ENCODE measurements at regions not wholly inside any gene's neighbourhood (a gene's known extent, or its start where the extent isn't known, plus 50 kb on each side); places are given as distances from the start of the nearest gene placed in this dataset.
"Not testable (repeated sequence)": the region's sequence is repeated elsewhere in the genome, so short reads cannot be mapped to it uniquely, and the experiment has no call there.

GRCh38 chrX:47771473-47771872, 65.2 kb upstream of the ZNF81 start:
- Histone ChIP-seq H3K4me3 (ENCODE audit: control insufficient read depth in 2 of 3, extremely low read depth in 1 of 3, insufficient read depth in 2 of 3, low read depth in 1 of 3, low read length in 3 of 3) (no peak overlapping the region), H2AFZ (ENCODE audit: control insufficient read depth, low read length) (no peak overlapping the region), H3K36me3 (ENCODE audit: control insufficient read depth in 2 of 2, extremely low read depth in 1 of 2, insufficient read depth in 2 of 2, low read length in 2 of 2) (no peaks in the 10 kb centered on the region), H3K27ac (ENCODE audit: control insufficient read depth, insufficient read depth, low read length) (no peak overlapping the region), H3K4me1 (ENCODE audit: control insufficient read depth, extremely low read depth, insufficient read depth, low read length) (no peaks in the 10 kb centered on the region), H3K79me2 (ENCODE audit: control insufficient read depth, insufficient read depth, low read length) (no peaks in the 10 kb centered on the region), H4K20me1 (ENCODE audit: control insufficient read depth, extremely low read depth, insufficient read depth, low read length) (no peaks in the 10 kb centered on the region), H3K9ac (ENCODE audit: control insufficient read depth, extremely low read depth, insufficient read depth, low read length) (no peak overlapping the region), H3K4me2 (ENCODE audit: control insufficient read depth, extremely low read depth, insufficient read depth, low read depth, low read length) (no peak overlapping the region), H3K27me3 (ENCODE audit: control insufficient read depth, extremely low read depth, insufficient read depth, low read length) (no peaks in the 10 kb centered on the region), H3K9me3 (ENCODE audit: control insufficient read depth, low read depth, low read length) (no peaks in the 10 kb centered on the region), H3K9me1 (ENCODE audit: control insufficient read depth, extremely low read depth, insufficient read depth, low read length) (no peaks in the 10 kb centered on the region)
- TF ChIP-seq EZH2 (IDR thresholded peaks at IDR 0.05; ENCODE audit: low read length) (no peak), CTCF (optimal IDR thresholded peaks at IDR 0.05 in 1 of 3, IDR thresholded peaks at IDR 0.05 in 1 of 3, conservative IDR thresholded peaks at IDR 0.05 in 1 of 3; ENCODE audit: extremely low read depth in 1 of 3, insufficient read depth in 2 of 3, low read length in 3 of 3) (no peak)
- DNase-seq (ENCODE audit: low read depth, low spot score) (no peak), FAIRE-seq (no peak)
- dilution Hi-C loops (cut with MboI; ENCODE audit: extremely low pct_ligation_motif_present, low sequenced_read_pairs) = no loop called here

GRCh38 chrX:47762826-47763225, 73.9 kb upstream of the ZNF81 start:
- H3K4me2 ChIP-seq (ENCODE audit: control insufficient read depth, extremely low read depth, insufficient read depth, low read depth, low read length); dilution Hi-C loops (cut with MboI; ENCODE audit: extremely low pct_ligation_motif_present, low sequenced_read_pairs); H3K36me3 ChIP-seq (ENCODE audit: control insufficient read depth in 2 of 2, extremely low read depth in 1 of 2, insufficient read depth in 2 of 2, low read length in 2 of 2); FAIRE-seq; H3K9me1 ChIP-seq (ENCODE audit: control insufficient read depth, extremely low read depth, insufficient read depth, low read length); H2AFZ ChIP-seq (ENCODE audit: control insufficient read depth, low read length); H4K20me1 ChIP-seq (ENCODE audit: control insufficient read depth, extremely low read depth, insufficient read depth, low read length); H3K27me3 ChIP-seq (ENCODE audit: control insufficient read depth, extremely low read depth, insufficient read depth, low read length); H3K27ac ChIP-seq (ENCODE audit: control insufficient read depth, insufficient read depth, low read length); DNase-seq (ENCODE audit: low read depth, low spot score); H3K9ac ChIP-seq (ENCODE audit: control insufficient read depth, extremely low read depth, insufficient read depth, low read length); H3K4me3 ChIP-seq (ENCODE audit: control insufficient read depth in 2 of 3, extremely low read depth in 1 of 3, insufficient read depth in 2 of 3, low read depth in 1 of 3, low read length in 3 of 3); H3K79me2 ChIP-seq (ENCODE audit: control insufficient read depth, insufficient read depth, low read length); H3K9me3 ChIP-seq (ENCODE audit: control insufficient read depth, low read depth, low read length); H3K4me1 ChIP-seq (ENCODE audit: control insufficient read depth, extremely low read depth, insufficient read depth, low read length): not testable (repeated sequence)

GRCh38 chrX:47752685-47753084, 84.0 kb upstream of the ZNF81 start:
- Histone ChIP-seq H3K27ac (ENCODE audit: control insufficient read depth, insufficient read depth, low read length) (no peak overlapping the region), H2AFZ (ENCODE audit: control insufficient read depth, low read length) (no peak overlapping the region), H3K79me2 (ENCODE audit: control insufficient read depth, insufficient read depth, low read length) (no peaks in the 10 kb centered on the region), H3K4me3 (ENCODE audit: control insufficient read depth in 2 of 3, extremely low read depth in 1 of 3, insufficient read depth in 2 of 3, low read depth in 1 of 3, low read length in 3 of 3) (no peak overlapping the region), H3K9me3 (ENCODE audit: control insufficient read depth, low read depth, low read length) (no peaks in the 10 kb centered on the region), H4K20me1 (ENCODE audit: control insufficient read depth, extremely low read depth, insufficient read depth, low read length) (no peaks in the 10 kb centered on the region), H3K9ac (ENCODE audit: control insufficient read depth, extremely low read depth, insufficient read depth, low read length) (no peak overlapping the region), H3K9me1 (ENCODE audit: control insufficient read depth, extremely low read depth, insufficient read depth, low read length) (no peaks in the 10 kb centered on the region), H3K27me3 (ENCODE audit: control insufficient read depth, extremely low read depth, insufficient read depth, low read length) (no peaks in the 10 kb centered on the region), H3K36me3 (ENCODE audit: control insufficient read depth in 2 of 2, extremely low read depth in 1 of 2, insufficient read depth in 2 of 2, low read length in 2 of 2) (no peaks in the 10 kb centered on the region), H3K4me1 (ENCODE audit: control insufficient read depth, extremely low read depth, insufficient read depth, low read length) (no peaks in the 10 kb centered on the region), H3K4me2 (ENCODE audit: control insufficient read depth, extremely low read depth, insufficient read depth, low read depth, low read length) (no peak overlapping the region)
- no peak for TF ChIP-seq CTCF (optimal IDR thresholded peaks at IDR 0.05 in 1 of 3, IDR thresholded peaks at IDR 0.05 in 1 of 3, conservative IDR thresholded peaks at IDR 0.05 in 1 of 3; ENCODE audit: extremely low read depth in 1 of 3, insufficient read depth in 2 of 3, low read length in 3 of 3)
- no peak for TF ChIP-seq EZH2 (IDR thresholded peaks at IDR 0.05; ENCODE audit: low read length)
- DNase-seq (ENCODE audit: low read depth, low spot score) (no peak), FAIRE-seq (no peak)
- dilution Hi-C loops (cut with MboI; ENCODE audit: extremely low pct_ligation_motif_present, low sequenced_read_pairs) = no loop called here

Measured in keratinocyte (primary cell).